Heart left ventricle (tissue), 13 donors: ENCODE measurements at regions not wholly inside any gene's neighbourhood (a gene's known extent, or its start where the extent isn't known, plus 50 kb on each side); places are given as distances from the start of the nearest gene placed in this dataset.

Source experiments
- POLR2A ChIP-seq, 2 donors: fragments of 450-650 bp; IDR thresholded peaks; one replicate each; pipeline ENCODE4 v1.6.1; 2017; ENCODE audit warnings: antibody characterized with exemption in 2 of 2, mild to moderate bottlenecking in 2 of 2, moderate library complexity in 2 of 2
- TF ChIP-seq, protein P1 (sequence below), 12 donors: fragments of 200-600 bp; sonication (generic) in 4 of 12; IDR thresholded peaks; one replicate each; pipeline versions ENCODE4 v1.5.0 to v1.8.0; 2018 to 2022; ENCODE audit warnings: antibody characterized with exemption in 12 of 12, mild to moderate bottlenecking in 5 of 12
- donor health status: ischemic (EF 13 %, LVEDD 7.1; RV severe dilation, severe dysfunction).
- donor health status: DM: no; HTN: yes; CAD: no.
- donor health status: DM: no; HTN: no; CAD: no.
- donor health status: ischemic (EF 25% LVEDD 6.9; RV normal size, moderate dysfunction).
- donor health status: ischemic (EF 25% LVEDD 5.7; RV mildly dilated, moderate dysfunction).
- donor health status: ischemic (EF 35%, LVEDD 5.7; RV mildly dilated, moderate dysfunction).
- donor health status: nonischemic (EF 11% LVEDD 7.7; RV severe dilation, severe dysfunction).
- donor health status: DM: yes; HTN: yes; CAD: no.
- donor health status: PGD.
- donor health status: ischemic (EF 29% LVEDD 5.4; RV normal size, mild dysfunction).
- donor health status: nonischemic (EF 23%, LVEDD 6.1; RV moderate dilation, normal function).

DNA sequence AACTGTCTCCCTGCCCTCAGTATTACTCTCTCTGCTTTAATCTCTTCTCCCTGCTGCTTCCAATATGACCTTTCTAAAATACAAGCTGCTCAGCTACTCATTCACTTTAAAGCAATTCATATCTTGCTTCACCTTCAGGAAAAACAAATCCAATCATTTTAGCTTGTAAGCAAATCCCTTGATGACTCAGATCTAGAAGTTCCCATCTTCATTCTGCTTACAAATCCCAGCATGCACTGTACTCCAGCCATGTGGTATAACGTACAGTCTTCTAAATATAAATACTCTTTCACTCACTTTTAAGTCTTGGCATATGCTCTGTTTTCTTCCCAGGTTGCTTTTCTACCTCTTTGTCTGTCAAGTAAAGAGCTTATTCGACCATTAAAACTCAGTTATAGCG is 1009.1 kb upstream of the SEMA6D start:
- TF ChIP-seq, protein P1, sequence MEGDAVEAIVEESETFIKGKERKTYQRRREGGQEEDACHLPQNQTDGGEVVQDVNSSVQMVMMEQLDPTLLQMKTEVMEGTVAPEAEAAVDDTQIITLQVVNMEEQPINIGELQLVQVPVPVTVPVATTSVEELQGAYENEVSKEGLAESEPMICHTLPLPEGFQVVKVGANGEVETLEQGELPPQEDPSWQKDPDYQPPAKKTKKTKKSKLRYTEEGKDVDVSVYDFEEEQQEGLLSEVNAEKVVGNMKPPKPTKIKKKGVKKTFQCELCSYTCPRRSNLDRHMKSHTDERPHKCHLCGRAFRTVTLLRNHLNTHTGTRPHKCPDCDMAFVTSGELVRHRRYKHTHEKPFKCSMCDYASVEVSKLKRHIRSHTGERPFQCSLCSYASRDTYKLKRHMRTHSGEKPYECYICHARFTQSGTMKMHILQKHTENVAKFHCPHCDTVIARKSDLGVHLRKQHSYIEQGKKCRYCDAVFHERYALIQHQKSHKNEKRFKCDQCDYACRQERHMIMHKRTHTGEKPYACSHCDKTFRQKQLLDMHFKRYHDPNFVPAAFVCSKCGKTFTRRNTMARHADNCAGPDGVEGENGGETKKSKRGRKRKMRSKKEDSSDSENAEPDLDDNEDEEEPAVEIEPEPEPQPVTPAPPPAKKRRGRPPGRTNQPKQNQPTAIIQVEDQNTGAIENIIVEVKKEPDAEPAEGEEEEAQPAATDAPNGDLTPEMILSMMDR (IDR thresholded peaks at IDR 0.05), result no peak
- TF ChIP-seq POLR2A (IDR thresholded peaks at IDR 0.05), result no peak
